HCT116 (cell line): ENCODE measurements at regions not wholly inside any gene's neighbourhood (a gene's known extent, or its start where the extent isn't known, plus 50 kb on each side); places are given as distances from the start of the nearest gene placed in this dataset.

Source experiments
- ATAC-seq: fragments of 200-7000 bp; cut with Tn5 transposase; 2 replicates; pipeline ENCODE4 v1.9.1; 2020; ENCODE audit warnings: mild to moderate bottlenecking, moderate library complexity
- BruUV-seq: library from RNA; stranded (reverse); fragments of 400-500 nt; replicated peaks from 2 replicates; lab custom pipeline; 2021; lab: Mats Ljungman, UMichigan
- CTCF ChIA-PET: fragments of 300-600 bp; sonication (Branson Sonifier 250); formaldehyde crosslinking; loops from one replicate; lab custom pipeline; 2021; ENCODE audit warnings: antibody characterized with exemption; lab: Charles Lee
- POLR2A ChIA-PET: fragments of 300-600, 350-600 bp; sonication (Branson Sonifier 250); formaldehyde crosslinking; loops from one replicate; lab custom pipeline; 2021; ENCODE audit warnings: antibody characterized with exemption; lab: Charles Lee
- RAD21 ChIA-PET, 2 experiments: fragments of 300-600 bp; sonication (Branson Sonifier 250); formaldehyde crosslinking; loops; one replicate each; lab custom pipeline; 2023; ENCODE audit warnings: low total read pairs in 2 of 2; ENCODE audit not compliant: uncharacterized antibody in 2 of 2, unreplicated experiment in 2 of 2, low non-redundant PET in 1 of 2; lab: Charles Lee
- DNase-seq: peaks from one replicate; pipeline ENCODE4 v3.0.0-alpha.2; 2010; ENCODE audit warnings: low read depth, low spot score
- H2AFZ ChIP-seq: fragments of 200-600 bp; shearing (Covaris generic), sonication (generic); 2 replicates; pipeline ENCODE4 v1.6.1; 2017; ENCODE audit warnings: low read depth, mixed run types, mixed read lengths, antibody characterized with exemption, low read length; ENCODE audit not compliant: poor library complexity, severe bottlenecking
- H3K27ac ChIP-seq: 2 replicates; pipeline ENCODE4 v1.5.1; 2012; ENCODE audit warnings: low read depth, low read length
- H3K27me3 ChIP-seq: fragments of 200-600 bp; sonication (generic); 2 replicates; pipeline ENCODE4 v1.6.1; 2016; ENCODE audit warnings: mixed run types, low read length, mixed read lengths; ENCODE audit not compliant: insufficient read depth
- H3K36me3 ChIP-seq, 2 experiments: fragments of 200-500 bp in 1 of 2; fragments of 200-600 bp in 1 of 2; sonication (Bioruptor generic) in 1 of 2; sonication (generic) in 1 of 2; 2 replicates each; pipeline versions ENCODE4 v1.5.1 to v1.6.1; 2014 to 2016; ENCODE audit warnings: low read length in 2 of 2, inconsistent platforms in 1 of 2, mixed read lengths in 1 of 2, mixed run types in 1 of 2; ENCODE audit not compliant: insufficient read depth in 2 of 2, control insufficient read depth in 1 of 2
- H3K4me1 ChIP-seq, 2 experiments: fragments of 200-600 bp in 1 of 2; sonication (generic) in 1 of 2; 2 replicates each; pipeline versions ENCODE4 v1.5.1 to v1.6.1; 2012 to 2017; ENCODE audit warnings: low read length in 2 of 2, inconsistent platforms in 1 of 2, mild to moderate bottlenecking in 1 of 2, mixed read lengths in 1 of 2, mixed run types in 1 of 2, moderate library complexity in 1 of 2; ENCODE audit not compliant: insufficient read depth in 2 of 2, control insufficient read depth in 1 of 2
- H3K4me2 ChIP-seq: fragments of 200-600 bp; sonication (generic); 2 replicates; pipeline ENCODE4 v1.6.1; 2017; ENCODE audit warnings: mixed run types, low read length, mixed read lengths
- H3K4me3 ChIP-seq, 2 experiments: fragments of 200-600 bp in 1 of 2; sonication (generic) in 1 of 2; replicated peaks in 1 of 2; 2 replicates each; pipeline ENCODE4 v1.5.1; 2011 to 2016; ENCODE audit warnings: low read length in 2 of 2, control low read depth in 1 of 2, low read depth in 1 of 2, mild to moderate bottlenecking in 1 of 2, mixed read lengths in 1 of 2, mixed run types in 1 of 2
- H3K79me2 ChIP-seq: fragments of 200-600 bp; sonication (generic); 2 replicates; pipeline ENCODE4 v1.6.1; 2017; ENCODE audit warnings: mild to moderate bottlenecking, mixed run types, low read length, moderate library complexity, mixed read lengths; ENCODE audit not compliant: insufficient read depth
- H3K9ac ChIP-seq: fragments of 200-600 bp; sonication (generic); 2 replicates; pipeline ENCODE4 v1.6.1; 2016; ENCODE audit warnings: low read length, mixed read lengths
- H3K9me2 ChIP-seq: fragments of 200-600 bp; sonication (generic), shearing (Covaris generic); 2 replicates; pipeline ENCODE4 v1.6.1; 2017; ENCODE audit warnings: mixed run types, mild to moderate bottlenecking, moderate library complexity; ENCODE audit not compliant: insufficient read depth
- H3K9me3 ChIP-seq, 2 experiments: fragments of 200-500 bp in 1 of 2; fragments of 200-600 bp in 1 of 2; sonication (Bioruptor generic) in 1 of 2; sonication (generic) in 1 of 2; 2 replicates each; pipeline ENCODE4 v1.6.1; 2014 to 2017; ENCODE audit warnings: low read length in 2 of 2, mixed read lengths in 2 of 2, inconsistent platforms in 1 of 2, low read depth in 1 of 2, mild to moderate bottlenecking in 1 of 2, mixed run types in 1 of 2, moderate library complexity in 1 of 2; ENCODE audit not compliant: control insufficient read depth in 1 of 2, insufficient read depth in 1 of 2
- H4K20me1 ChIP-seq: fragments of 200-600 bp; sonication (generic), shearing (Covaris generic); 2 replicates; pipeline ENCODE4 v1.6.1; 2017; ENCODE audit warnings: mixed run types, mild to moderate bottlenecking, moderate library complexity; ENCODE audit not compliant: insufficient read depth
- ATF3 ChIP-seq: IDR thresholded peaks from 2 replicates; pipeline ENCODE4 v1.6.1; 2012
- CBX3 ChIP-seq: IDR thresholded peaks from 2 replicates; pipeline ENCODE4 v1.6.1; 2012; ENCODE audit warnings: low read depth
- CTCF ChIP-seq, 3 experiments: fragments of 200-600 bp in 1 of 3; sonication (generic) in 1 of 3; IDR thresholded peaks in 2 of 3; conservative IDR thresholded peaks in 1 of 3; 2 replicates each; pipeline ENCODE4 v1.5.1; 2012 to 2017; ENCODE audit warnings: low read depth in 2 of 3, low read length in 2 of 3, antibody characterized with exemption in 1 of 3, borderline replicate concordance in 1 of 3, control low read depth in 1 of 3, mild to moderate bottlenecking in 1 of 3, mixed read lengths in 1 of 3, mixed run types in 1 of 3, moderate library complexity in 1 of 3; ENCODE audit not compliant: insufficient read depth in 1 of 3
- ELF1 ChIP-seq: IDR thresholded peaks from 2 replicates; pipeline ENCODE4 v1.6.1; 2012; ENCODE audit warnings: low read depth, borderline replicate concordance
- JUND ChIP-seq: IDR thresholded peaks from 2 replicates; pipeline ENCODE4 v1.6.1; 2012
- SIN3A ChIP-seq: IDR thresholded peaks from 2 replicates; pipeline ENCODE4 v1.6.1; 2012; ENCODE audit warnings: low read depth
- SRF ChIP-seq: IDR thresholded peaks from 2 replicates; pipeline ENCODE4 v1.6.1; 2012; ENCODE audit warnings: low read depth
- TCF7L2 ChIP-seq: IDR thresholded peaks from 2 replicates; pipeline ENCODE4 v1.7.0; 2011; ENCODE audit warnings: borderline replicate concordance, inconsistent platforms; ENCODE audit not compliant: insufficient read depth, insufficient read length; ENCODE audit errors: extremely low read depth
- ZFX ChIP-seq: fragments of 450-650 bp; IDR thresholded peaks from 2 replicates; pipeline ENCODE4 v1.6.1; 2017
- ZNF274 ChIP-seq: fragments of 200-500 bp; sonication (Bioruptor generic); IDR thresholded peaks from 2 replicates; pipeline ENCODE4 v1.6.1; 2014; ENCODE audit warnings: mild to moderate bottlenecking, low read depth, low read length, inconsistent platforms
- intact Hi-C: fragments of 100-400 bp; cut with micrococcal nuclease; formaldehyde crosslinking; loops from 2 replicates; pipeline ENCODE4 v1.10.0; 2022

- H3K9ac ChIP-seq = no peak overlapping the region
- peaks cover 3 to 7% of the 10 kb centered on the region in 2 experiments; a peak in 2 of 4 replicates for H3K4me1 ChIP-seq
- no peaks in the 10 kb centered on the region for H4K20me1 ChIP-seq
- TF ChIP-seq TCF7L2 (no peak), JUND (no peak), CTCF (IDR thresholded peaks at IDR 0.05 in 2 of 3, conservative IDR thresholded peaks at IDR 0.05 in 1 of 3; ENCODE audit: borderline replicate concordance in 1 of 3, insufficient read depth in 1 of 3, low read depth in 2 of 3, low read length in 2 of 3) (no peak), SRF (no peak), ZFX (no peak), ZNF274 (no peak), SIN3A (no peak)
- H3K9me2 ChIP-seq = no peaks in the 10 kb centered on the region
- peak; percentile 68 for ATAC-seq
- POLR2A ChIA-PET = no interaction called here
- RAD21 ChIA-PET = no interaction called here
- peak overlapping the region; percentile 13; the same call in 1 of the 2 replicates for H3K4me2 ChIP-seq
- no peak overlapping the region for H2AFZ ChIP-seq
- H3K27ac ChIP-seq = no peak overlapping the region
- no peaks in the 10 kb centered on the region for H3K9me3 ChIP-seq
- peak; percentile 32 for DNase-seq
- CTCF ChIA-PET = no interaction called here
- H3K27me3 ChIP-seq = no peaks in the 10 kb centered on the region
- intact Hi-C loops = loop anchor here (1.0 kb wide), 1 partner anchor 8 kb away; no protein-coding TSS in a partner anchor
- no peaks in the 10 kb centered on the region for H3K79me2 ChIP-seq
- no peak overlapping the region for H3K4me3 ChIP-seq
- H3K36me3 ChIP-seq = no peaks in the 10 kb centered on the region
- BruUV-seq = no TSS peak
These were observed 622.2 kb upstream of the GRID2 start for GRCh38 chr4:91681544-91681943.

- Histone ChIP-seq H3K27me3 (no peaks in the 10 kb centered on the region), H4K20me1 (no peaks in the 10 kb centered on the region), H2AFZ (no peak overlapping the region), H3K4me1 (peaks cover 3 to 14% of the 10 kb centered on the region in 2 experiments; a peak in 2 of 4 replicates), H3K9ac (no peak overlapping the region), H3K36me3 (no peaks in the 10 kb centered on the region), H3K4me2 (no peak overlapping the region), H3K27ac (no peak overlapping the region), H3K4me3 (no peak overlapping the region), H3K9me2 (no peaks in the 10 kb centered on the region), H3K79me2 (no peaks in the 10 kb centered on the region), H3K9me3 (no peaks in the 10 kb centered on the region)
- DNase-seq (no peak), ATAC-seq (no peak)
- RAD21 ChIA-PET = no interaction called here
- CTCF ChIA-PET = no interaction called here
- intact Hi-C loops = no loop called here
- TF ChIP-seq ATF3 (no peak), CBX3 (no peak), ELF1 (no peak), CTCF (IDR thresholded peaks at IDR 0.05 in 2 of 3, conservative IDR thresholded peaks at IDR 0.05 in 1 of 3; ENCODE audit: borderline replicate concordance in 1 of 3, insufficient read depth in 1 of 3, low read depth in 2 of 3, low read length in 2 of 3) (no peak), ZNF274 (no peak)
- no TSS peak for BruUV-seq
- POLR2A ChIA-PET = no interaction called here
These were observed 618.8 kb upstream of the GRID2 start for GRCh38 chr4:91684955-91685354.
